ENCODE measurements at regions not wholly inside any gene's neighbourhood (a gene's known extent, or its start where the extent isn't known, plus 50 kb on each side); places are given as distances from the start of the nearest gene placed in this dataset.

GRCh38 chr10:83533290-83533689 is 606.0 kb upstream of the GHITM start:
- no peak overlapping the region for H3K4me2 ChIP-seq (ENCODE audit: low read length)
- no TSS peak for BruUV-seq (replicated peaks)
- H2AFZ ChIP-seq (ENCODE audit: low read length): no peak overlapping the region
- no peak overlapping the region for H3K27ac ChIP-seq (ENCODE audit: low read length)
- no peaks in the 10 kb centered on the region for H3K36me3 ChIP-seq (ENCODE audit: low read depth, low read length)
- H3K4me3 ChIP-seq (ENCODE audit: low read length): no peak overlapping the region
- H4K20me1 ChIP-seq (ENCODE audit: low read length): no peaks in the 10 kb centered on the region
- ATAC-seq (no peak), DNase-seq (no peak)
- no peak overlapping the region for H3K9ac ChIP-seq (ENCODE audit: low read length)
- no peaks in the 10 kb centered on the region for H3K27me3 ChIP-seq (ENCODE audit: low read length)
- no peaks in the 10 kb centered on the region for H3K9me2 ChIP-seq (replicated peaks; ENCODE audit: low read length)
- POLR2A ChIA-PET (ENCODE audit: unreplicated experiment): no interaction called here
- CTCF ChIA-PET: no interaction called here
- H3F3A ChIP-seq (ENCODE audit: low read length, unreplicated experiment): no peaks in the 10 kb centered on the region
- no peaks in the 10 kb centered on the region for H3K79me2 ChIP-seq (ENCODE audit: low read length)
- H3K4me1 ChIP-seq (ENCODE audit: insufficient read depth, low read length): no peaks in the 10 kb centered on the region
- TF ChIP-seq EZH2phosphoT487 (IDR thresholded peaks at IDR 0.05; ENCODE audit: borderline replicate concordance, low read length): no peak
- no peak for TF ChIP-seq CTCF (conservative IDR thresholded peaks at IDR 0.05; ENCODE audit: low read depth, low read length)
- no peak for TF ChIP-seq EZH2 (IDR thresholded peaks at IDR 0.05; ENCODE audit: low read length, unreplicated experiment)
- intact Hi-C loops (cut with micrococcal nuclease): no loop called here
- 0 out of 2 replicates have a peak, but pooled peaks cover under 1% of the 10 kb centered on the region for H3K9me3 ChIP-seq (ENCODE audit: low read length)

- no peak overlapping the region for H3K27ac ChIP-seq (ENCODE audit: low read length)
- intact Hi-C loops (cut with micrococcal nuclease): no loop called here
- BruUV-seq (replicated peaks): no TSS peak
- ATAC-seq (no peak), DNase-seq (no peak)
- H3K9me3 ChIP-seq (ENCODE audit: low read length): no peaks in the 10 kb centered on the region
- H3K27me3 ChIP-seq (ENCODE audit: low read length): no peaks in the 10 kb centered on the region
- no peak overlapping the region for H3K4me2 ChIP-seq (ENCODE audit: low read length)
- no peaks in the 10 kb centered on the region for H3K36me3 ChIP-seq (ENCODE audit: low read depth, low read length)
- H2AFZ ChIP-seq (ENCODE audit: low read length): no peak overlapping the region
- ChIA-PET POLR2A (ENCODE audit: unreplicated experiment) (no interaction called here), CTCF (no interaction called here)
- no peaks in the 10 kb centered on the region for H3K79me2 ChIP-seq (ENCODE audit: low read length)
- H3K4me1 ChIP-seq (ENCODE audit: insufficient read depth, low read length): no peaks in the 10 kb centered on the region
- H3F3A ChIP-seq (ENCODE audit: low read length, unreplicated experiment): no peaks in the 10 kb centered on the region
- no peak overlapping the region for H3K4me3 ChIP-seq (ENCODE audit: low read length)
- H3K9ac ChIP-seq (ENCODE audit: low read length): no peak overlapping the region
- TF ChIP-seq EZH2 (IDR thresholded peaks at IDR 0.05; ENCODE audit: low read length, unreplicated experiment) (no peak), EZH2phosphoT487 (IDR thresholded peaks at IDR 0.05; ENCODE audit: borderline replicate concordance, low read length) (no peak), CTCF (conservative IDR thresholded peaks at IDR 0.05; ENCODE audit: low read depth, low read length) (no peak)
- H3K9me2 ChIP-seq (replicated peaks; ENCODE audit: low read length): no peaks in the 10 kb centered on the region
- H4K20me1 ChIP-seq (ENCODE audit: low read length): no peaks in the 10 kb centered on the region
Measured at GRCh38 chr10:83536426-83536825, 602.9 kb upstream of the GHITM start.

- no peaks in the 10 kb centered on the region for H3K4me1 ChIP-seq (ENCODE audit: insufficient read depth, low read length)
- no peak overlapping the region for H3K4me3 ChIP-seq (ENCODE audit: low read length)
- no peaks in the 10 kb centered on the region for H3K27me3 ChIP-seq (ENCODE audit: low read length)
- H3F3A ChIP-seq (ENCODE audit: low read length, unreplicated experiment): no peaks in the 10 kb centered on the region
- no peaks in the 10 kb centered on the region for H4K20me1 ChIP-seq (ENCODE audit: low read length)
- no peak overlapping the region for H3K27ac ChIP-seq (ENCODE audit: low read length)
- no peaks in the 10 kb centered on the region for H3K36me3 ChIP-seq (ENCODE audit: low read depth, low read length)
- H3K9me2 ChIP-seq (replicated peaks; ENCODE audit: low read length): no peaks in the 10 kb centered on the region
- no peak for ATAC-seq
- H2AFZ ChIP-seq (ENCODE audit: low read length): no peak overlapping the region
- no peaks in the 10 kb centered on the region for H3K9me3 ChIP-seq (ENCODE audit: low read length)
- no peak for DNase-seq
- intact Hi-C loops (cut with micrococcal nuclease): no loop called here
- H3K4me2 ChIP-seq (ENCODE audit: low read length): no peak overlapping the region
- H3K79me2 ChIP-seq (ENCODE audit: low read length): no peaks in the 10 kb centered on the region
- no TSS peak for BruUV-seq (replicated peaks)
- no peak overlapping the region for H3K9ac ChIP-seq (ENCODE audit: low read length)
- POLR2A ChIA-PET (ENCODE audit: unreplicated experiment): no interaction called here
- CTCF ChIA-PET: no interaction called here
- TF ChIP-seq EZH2 (IDR thresholded peaks at IDR 0.05; ENCODE audit: low read length, unreplicated experiment) (no peak), EZH2phosphoT487 (IDR thresholded peaks at IDR 0.05; ENCODE audit: borderline replicate concordance, low read length) (no peak), CTCF (conservative IDR thresholded peaks at IDR 0.05; ENCODE audit: low read depth, low read length) (no peak)
Measured at GRCh38 chr10:83538047-83538446, 601.3 kb upstream of the GHITM start.

Measured in PC-3 (cell line).